Neural crest cell (in vitro differentiated cells): ENCODE measurements at regions not wholly inside any gene's neighbourhood (a gene's known extent, or its start where the extent isn't known, plus 50 kb on each side); places are given as distances from the start of the nearest gene placed in this dataset.

Experiments used
- DNase-seq: peaks from one replicate; pipeline ENCODE4 v3.0.0; 2021; ENCODE audit warnings: low read depth, mixed read lengths, low spot score
- H3K27ac Mint-ChIP-seq: one replicate; pipeline ENCODE4 v1.8.0; 2021; ENCODE audit warnings: mild to moderate bottlenecking, mixed read lengths; ENCODE audit not compliant: unreplicated experiment
- H3K27me3 Mint-ChIP-seq: 2 replicates; pipeline ENCODE4 v1.8.0; 2021; ENCODE audit warnings: low read depth, mild to moderate bottlenecking, mixed read lengths
- H3K36me3 Mint-ChIP-seq: 2 replicates; pipeline ENCODE4 v1.8.0; 2021; ENCODE audit warnings: low read depth, mild to moderate bottlenecking, mixed read lengths
- H3K4me1 Mint-ChIP-seq: 2 replicates; pipeline ENCODE4 v1.8.0; 2021; ENCODE audit warnings: mixed read lengths
- H3K4me3 Mint-ChIP-seq: one replicate; pipeline ENCODE4 v1.8.0; 2021; ENCODE audit warnings: mild to moderate bottlenecking, mixed read lengths
- H3K9me3 Mint-ChIP-seq: 2 replicates; pipeline ENCODE4 v1.8.0; 2021; ENCODE audit warnings: mixed read lengths
- CTCF ChIP-seq: fragments of 200-600 bp; sonication (generic); conservative IDR thresholded peaks from 2 replicates; pipeline ENCODE4 v1.5.0; 2021; ENCODE audit warnings: antibody characterized with exemption, mild to moderate bottlenecking

DNA sequence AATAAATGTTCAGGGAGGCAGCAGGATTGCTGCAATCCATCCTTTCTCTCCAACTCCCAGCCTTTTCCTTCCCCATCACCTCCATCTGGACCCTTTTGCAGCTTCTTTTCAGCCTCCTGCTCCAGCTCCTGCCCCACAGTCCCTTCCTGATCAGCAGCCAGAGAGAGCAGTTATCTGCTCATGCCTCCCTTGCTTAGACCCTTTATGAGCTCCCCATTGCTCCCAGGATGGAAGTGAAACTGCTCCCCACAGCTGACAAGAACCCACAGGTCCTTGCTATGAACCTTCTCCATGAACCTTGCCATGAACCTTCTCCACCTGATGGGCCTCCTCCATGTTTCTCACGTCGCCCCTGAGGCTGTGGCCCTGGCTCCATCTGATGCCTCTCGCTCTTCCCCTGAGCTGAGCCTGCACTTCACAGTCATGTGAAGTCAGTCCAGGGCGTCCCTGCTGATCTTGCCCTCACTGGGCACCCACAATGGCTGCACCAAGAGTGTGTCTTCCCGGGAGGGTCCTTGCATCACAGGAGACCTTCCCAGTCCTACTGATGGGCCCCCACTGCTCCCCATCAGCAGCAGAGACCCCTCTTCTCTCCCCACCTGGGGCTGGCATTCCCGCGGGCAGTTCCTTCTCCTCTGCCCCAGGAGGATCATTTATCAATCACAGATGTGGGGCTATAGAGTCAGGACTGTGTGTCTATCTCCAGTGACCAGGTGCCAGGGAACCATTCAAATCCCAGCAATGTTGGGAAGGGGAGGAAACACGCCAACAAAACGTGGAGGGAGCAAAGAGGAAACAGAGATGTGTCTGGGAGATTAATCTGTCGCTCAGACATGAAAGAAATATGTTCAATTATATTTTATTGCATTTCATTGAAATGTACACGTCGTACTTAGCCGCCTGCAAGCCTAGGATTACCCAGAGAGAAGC, 73.1 kb downstream of the MATN1 start:
- no peak for DNase-seq
- Mint-ChIP-seq H3K36me3 (no peaks in the 10 kb centered on the region), H3K9me3 (no peaks in the 10 kb centered on the region), H3K4me3 (no peak overlapping the region), H3K27ac (no peak overlapping the region), H3K4me1 (peaks cover 4% of the 10 kb centered on the region), H3K27me3 (peaks cover 34% of the 10 kb centered on the region)
- TF ChIP-seq CTCF: no peak

GRCh38 chr1:30649321-30649991, 73.9 kb downstream of the MATN1 start:
- Mint-ChIP-seq H3K4me1 (peaks cover 4% of the 10 kb centered on the region), H3K27ac (no peak overlapping the region), H3K9me3 (no peaks in the 10 kb centered on the region), H3K4me3 (no peak overlapping the region), H3K27me3 (peaks cover 35% of the 10 kb centered on the region), H3K36me3 (no peaks in the 10 kb centered on the region)
- TF ChIP-seq CTCF: no peak
- no peak for DNase-seq

DNA sequence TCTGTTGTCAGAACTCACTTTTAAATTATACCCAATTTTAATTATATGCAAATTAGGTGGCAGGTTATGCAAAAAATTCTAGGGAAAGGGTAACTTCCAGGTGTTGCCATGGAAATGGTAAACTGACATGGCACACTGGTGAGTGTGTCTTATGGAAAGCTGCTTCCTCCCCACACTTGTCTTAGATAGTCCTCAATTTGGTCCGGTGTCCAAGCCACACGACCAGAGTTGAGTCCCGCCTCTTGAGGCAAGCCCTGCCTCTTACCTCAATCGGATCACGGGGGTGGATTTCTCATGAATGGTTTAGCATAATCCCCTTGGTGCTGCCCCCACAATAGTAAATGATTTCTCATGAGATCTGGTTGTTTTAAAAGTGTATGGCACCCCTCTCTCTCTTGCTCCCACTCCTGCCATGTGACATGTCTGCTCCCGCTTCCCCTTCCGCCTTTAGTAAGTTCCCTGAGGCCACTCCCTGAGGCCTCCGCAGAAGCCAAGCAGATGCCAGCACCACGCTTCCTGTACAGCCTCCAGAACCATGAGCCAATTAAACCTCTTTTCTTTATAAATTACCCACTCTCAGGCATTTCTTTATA, 74.9 kb downstream of the MATN1 start:
- Mint-ChIP-seq H3K4me3 (no peak overlapping the region), H3K27ac (no peak overlapping the region), H3K36me3 (no peaks in the 10 kb centered on the region), H3K4me1 (peaks cover 4% of the 10 kb centered on the region), H3K27me3 (peaks cover 45% of the 10 kb centered on the region), H3K9me3 (no peaks in the 10 kb centered on the region)
- no peak for TF ChIP-seq CTCF
- DNase-seq: no peak

DNA sequence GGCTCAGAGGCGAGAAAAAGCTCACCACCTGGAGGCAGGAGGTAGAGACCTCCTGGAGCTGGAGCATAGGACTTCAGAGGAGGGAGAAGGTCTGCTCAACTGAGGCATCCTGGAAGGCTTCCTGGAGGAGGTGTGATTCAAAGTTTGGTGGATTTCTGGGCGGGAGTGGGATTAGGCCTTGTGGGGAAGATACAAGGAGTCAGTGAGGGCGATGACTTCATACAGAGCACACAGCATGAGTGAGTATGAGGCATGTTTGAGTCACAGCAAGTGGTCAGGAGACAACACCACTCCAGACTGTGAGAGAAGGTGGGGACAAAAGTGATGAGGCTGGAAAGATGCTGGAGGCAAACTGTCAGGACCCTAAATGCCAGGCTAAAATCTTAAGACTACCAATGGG, 77.6 kb downstream of the MATN1 start:
- H3K36me3 Mint-ChIP-seq: no peaks in the 10 kb centered on the region
- no peak overlapping the region for H3K4me3 Mint-ChIP-seq
- no peak overlapping the region for H3K27ac Mint-ChIP-seq
- H3K9me3 Mint-ChIP-seq: no peaks in the 10 kb centered on the region
- H3K4me1 Mint-ChIP-seq: peaks cover 4% of the 10 kb centered on the region
- no peak for DNase-seq
- TF ChIP-seq CTCF: no peak
- peaks cover 40% of the 10 kb centered on the region for H3K27me3 Mint-ChIP-seq

DNA sequence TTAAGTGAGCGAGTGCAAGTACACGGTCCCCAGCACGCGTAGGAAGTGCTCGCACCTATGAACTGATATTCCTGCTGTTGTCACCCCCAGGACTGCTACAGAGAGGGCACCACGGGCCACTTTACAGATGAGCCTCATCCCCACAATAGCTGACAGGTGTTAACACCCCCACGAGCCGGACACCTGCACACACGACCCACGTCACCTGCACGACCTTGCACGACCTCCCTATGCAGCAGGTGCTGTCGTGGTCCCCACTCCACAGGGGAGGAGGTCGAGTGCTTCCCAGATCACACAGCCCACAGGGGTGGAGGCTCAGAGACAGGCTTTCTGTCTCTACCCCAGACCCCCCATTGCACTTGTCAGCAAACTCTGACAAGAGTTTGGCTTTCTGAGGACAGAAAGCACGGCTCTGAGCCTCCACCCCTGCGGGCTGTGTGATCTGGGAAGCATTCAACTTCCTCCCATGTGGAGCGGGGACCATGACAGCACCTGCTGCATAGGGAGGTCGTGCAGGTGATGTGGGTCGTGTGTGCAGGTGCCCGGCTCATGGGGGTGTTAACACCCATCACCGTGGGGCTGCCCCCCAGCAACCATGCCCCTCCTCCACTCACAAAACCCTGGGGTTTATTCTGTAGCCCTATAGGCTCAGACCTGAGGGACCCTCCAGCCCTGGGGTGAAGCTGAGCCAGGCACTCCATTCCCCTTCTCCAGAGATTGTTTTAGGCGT, 80.8 kb downstream of the MATN1 start:
- Mint-ChIP-seq H3K9me3 (no peaks in the 10 kb centered on the region), H3K36me3 (no peaks in the 10 kb centered on the region), H3K27ac (no peak overlapping the region), H3K27me3 (peaks cover 21% of the 10 kb centered on the region), H3K4me3 (no peak overlapping the region), H3K4me1 (no peaks in the 10 kb centered on the region)
- no peak for DNase-seq
- no peak for TF ChIP-seq CTCF
